Muscle layer of colon (tissue), 2 donors: ENCODE measurements at regions not wholly inside any gene's neighbourhood (a gene's known extent, or its start where the extent isn't known, plus 50 kb on each side); places are given as distances from the start of the nearest gene placed in this dataset.
A peak's percentile ranks its signal among the peaks of the same experiment; 100 is the strongest.

ENCODE experiments used
- H3K27ac ChIP-seq: one replicate; pipeline ENCODE4 v1.7.0; 2013; ENCODE audit warnings: low read depth, mild to moderate bottlenecking, low read length, moderate library complexity
- H3K27me3 ChIP-seq, 2 donors: one replicate each; pipeline ENCODE4 v1.7.0; 2013; ENCODE audit warnings: low read length in 2 of 2, mild to moderate bottlenecking in 2 of 2; ENCODE audit not compliant: insufficient read depth in 2 of 2, control insufficient read depth in 1 of 2
- H3K36me3 ChIP-seq: one replicate; pipeline ENCODE4 v1.7.0; 2013; ENCODE audit warnings: mild to moderate bottlenecking, low read length; ENCODE audit not compliant: insufficient read depth
- H3K4me1 ChIP-seq: one replicate; pipeline ENCODE4 v1.7.0; 2013; ENCODE audit warnings: mild to moderate bottlenecking, low read length; ENCODE audit not compliant: insufficient read depth
- H3K4me3 ChIP-seq, 2 donors: one replicate each; pipeline ENCODE4 v1.7.0; 2013; ENCODE audit warnings: low read length in 2 of 2, low read depth in 1 of 2, mild to moderate bottlenecking in 1 of 2, moderate library complexity in 1 of 2
- H3K9ac ChIP-seq: one replicate; pipeline ENCODE4 v1.7.0; 2013; ENCODE audit warnings: low read length
- H3K9me3 ChIP-seq: one replicate; pipeline ENCODE4 v1.7.0; 2013; ENCODE audit warnings: mild to moderate bottlenecking, low read length
- donor health status: abdominal sarcoma.
- donor health status: Adenocarcinoma of cecum.

DNA sequence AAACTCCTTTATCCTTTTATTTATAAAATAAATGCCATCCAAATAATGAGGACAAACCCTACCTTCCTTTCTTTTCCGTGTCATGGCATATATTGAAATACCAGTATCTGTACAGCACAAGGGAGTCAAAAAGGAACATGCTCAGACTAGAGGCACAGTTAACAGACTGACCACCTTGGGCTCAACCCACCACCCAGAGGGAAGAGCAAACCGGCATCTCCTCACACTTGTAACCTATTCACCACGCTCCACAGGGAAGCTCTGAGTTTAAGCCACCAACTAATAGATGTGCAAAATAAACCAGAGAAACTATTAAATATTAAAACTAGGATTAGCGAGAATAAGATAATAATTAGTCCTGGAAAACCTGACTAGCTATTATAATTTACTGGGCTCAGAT lies 112.7 kb downstream of the SIPA1L2 start:
- no peak overlapping the region for H3K4me3 ChIP-seq
- no peaks in the 10 kb centered on the region for H3K9me3 ChIP-seq
- H3K9ac ChIP-seq: no peak overlapping the region
- no peaks in the 10 kb centered on the region for H3K27me3 ChIP-seq
- H3K36me3 ChIP-seq: no peaks in the 10 kb centered on the region
- no peak overlapping the region for H3K27ac ChIP-seq
- H3K4me1 ChIP-seq: peaks cover 8% of the 10 kb centered on the region

- Histone ChIP-seq H3K27ac (no peak overlapping the region), H3K9ac (no peak overlapping the region), H3K9me3 (no peaks in the 10 kb centered on the region), H3K4me1 (peaks cover 15% of the 10 kb centered on the region), H3K27me3 (no peaks in the 10 kb centered on the region), H3K4me3 (no peak overlapping the region), H3K36me3 (no peaks in the 10 kb centered on the region)
These were observed 114.2 kb downstream of the SIPA1L2 start for GRCh38 chr1:232515706-232516105.

DNA sequence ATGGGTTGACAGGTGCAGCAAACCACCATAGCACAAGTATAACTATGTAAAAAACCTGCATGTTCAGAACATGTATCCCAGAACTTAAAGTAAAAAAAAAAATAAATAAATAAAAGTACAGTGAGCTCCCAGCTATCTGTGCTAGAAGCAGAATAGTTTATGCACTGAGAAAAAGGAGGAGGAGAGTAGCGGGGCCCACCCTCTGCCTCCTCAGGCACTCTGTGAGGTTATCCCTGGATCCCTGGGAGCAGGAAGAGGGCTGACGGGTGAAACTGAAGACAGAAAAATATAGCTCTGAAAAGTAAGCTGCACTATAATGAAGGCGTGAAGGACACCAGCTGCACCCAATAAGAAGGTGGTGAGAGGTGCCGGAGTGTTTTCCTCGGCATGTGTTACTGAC lies 117.2 kb downstream of the SIPA1L2 start:
- Histone ChIP-seq H3K27ac (peak overlapping the region; percentile 76), H3K9ac (peak overlapping the region; percentile 37), H3K9me3 (no peaks in the 10 kb centered on the region), H3K4me1 (peaks cover 26% of the 10 kb centered on the region), H3K27me3 (no peaks in the 10 kb centered on the region), H3K36me3 (no peaks in the 10 kb centered on the region), H3K4me3 (peak overlapping the region in 1 of 2 donors; percentile 59)

GRCh38 chr1:232511172-232511571 lies 118.8 kb downstream of the SIPA1L2 start:
- H3K9me3 ChIP-seq: no peaks in the 10 kb centered on the region
- no peak overlapping the region for H3K9ac ChIP-seq
- no peaks in the 10 kb centered on the region for H3K36me3 ChIP-seq
- peaks cover 26% of the 10 kb centered on the region for H3K4me1 ChIP-seq
- H3K27me3 ChIP-seq: no peaks in the 10 kb centered on the region
- no peak overlapping the region for H3K27ac ChIP-seq
- H3K4me3 ChIP-seq: no peak overlapping the region

- H3K4me3 ChIP-seq: no peak overlapping the region
- H3K36me3 ChIP-seq: no peaks in the 10 kb centered on the region
- no peak overlapping the region for H3K27ac ChIP-seq
- peaks cover 26% of the 10 kb centered on the region for H3K4me1 ChIP-seq
- no peak overlapping the region for H3K9ac ChIP-seq
- no peaks in the 10 kb centered on the region for H3K27me3 ChIP-seq
- no peaks in the 10 kb centered on the region for H3K9me3 ChIP-seq
These were observed 119.4 kb downstream of the SIPA1L2 start for GRCh38 chr1:232510367-232511110.

- H3K27ac ChIP-seq: peak overlapping the region; percentile 0
- no peaks in the 10 kb centered on the region for H3K27me3 ChIP-seq
- H3K36me3 ChIP-seq: no peaks in the 10 kb centered on the region
- H3K9ac ChIP-seq: no peak overlapping the region
- peak overlapping the region in 1 of 2 donors; percentile 17 for H3K4me3 ChIP-seq
- peaks cover 26% of the 10 kb centered on the region for H3K4me1 ChIP-seq
- no peaks in the 10 kb centered on the region for H3K9me3 ChIP-seq
These were observed 120.4 kb downstream of the SIPA1L2 start for GRCh38 chr1:232509570-232509969.

DNA sequence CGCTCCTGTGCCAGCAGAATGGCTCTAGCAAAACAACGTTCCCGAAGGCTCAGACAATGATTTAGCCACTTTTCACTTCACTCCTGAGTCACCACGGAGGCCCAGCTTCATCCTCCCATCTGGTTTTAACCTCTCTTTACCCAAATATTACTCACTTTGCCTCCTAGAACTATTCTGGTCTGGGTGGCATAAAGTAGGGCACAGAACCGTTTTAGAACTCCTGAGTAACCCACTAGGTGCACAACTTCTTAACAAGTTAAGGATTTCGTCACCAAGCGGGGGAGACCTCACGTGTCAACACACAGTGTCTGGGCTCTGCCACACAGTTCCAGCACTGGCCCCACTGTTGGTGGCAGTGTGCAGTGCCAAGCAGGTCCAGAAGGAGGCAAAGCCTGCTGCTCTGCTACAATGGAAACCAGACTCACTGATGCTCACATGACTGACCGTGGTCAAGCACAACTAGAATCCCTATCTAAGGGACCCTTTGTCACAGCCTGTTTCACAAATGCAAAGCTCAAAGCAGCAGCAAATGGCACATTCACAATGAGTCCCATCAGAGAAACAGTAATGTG lies 121.7 kb downstream of the SIPA1L2 start:
- H3K36me3 ChIP-seq: no peaks in the 10 kb centered on the region
- no peak overlapping the region for H3K4me3 ChIP-seq
- H3K9ac ChIP-seq: no peak overlapping the region
- H3K27me3 ChIP-seq: no peaks in the 10 kb centered on the region
- peaks cover 26% of the 10 kb centered on the region for H3K4me1 ChIP-seq
- H3K9me3 ChIP-seq: no peaks in the 10 kb centered on the region
- no peak overlapping the region for H3K27ac ChIP-seq

DNA sequence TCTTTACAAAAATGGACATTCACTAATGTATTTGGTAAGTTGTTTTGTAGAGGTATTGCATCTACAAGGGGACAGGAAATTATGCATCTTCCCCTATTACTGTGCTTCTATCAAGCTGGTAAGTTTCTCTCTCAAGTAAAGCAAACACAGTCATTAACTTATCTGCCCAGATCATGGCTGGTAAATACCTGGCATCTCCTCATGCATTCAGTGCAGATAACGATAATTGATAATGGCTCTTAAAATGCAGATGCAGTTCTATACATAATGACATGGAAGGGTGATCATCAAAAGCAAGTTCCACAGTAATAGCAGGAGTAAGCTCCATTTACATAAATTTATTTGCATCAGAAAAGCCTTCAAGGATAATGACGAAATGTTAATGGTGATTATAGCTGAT lies 122.4 kb downstream of the SIPA1L2 start:
- Histone ChIP-seq H3K9ac (no peak overlapping the region), H3K27ac (no peak overlapping the region), H3K36me3 (no peaks in the 10 kb centered on the region), H3K4me1 (peaks cover 27% of the 10 kb centered on the region), H3K9me3 (no peaks in the 10 kb centered on the region), H3K27me3 (no peaks in the 10 kb centered on the region), H3K4me3 (no peak overlapping the region)

DNA sequence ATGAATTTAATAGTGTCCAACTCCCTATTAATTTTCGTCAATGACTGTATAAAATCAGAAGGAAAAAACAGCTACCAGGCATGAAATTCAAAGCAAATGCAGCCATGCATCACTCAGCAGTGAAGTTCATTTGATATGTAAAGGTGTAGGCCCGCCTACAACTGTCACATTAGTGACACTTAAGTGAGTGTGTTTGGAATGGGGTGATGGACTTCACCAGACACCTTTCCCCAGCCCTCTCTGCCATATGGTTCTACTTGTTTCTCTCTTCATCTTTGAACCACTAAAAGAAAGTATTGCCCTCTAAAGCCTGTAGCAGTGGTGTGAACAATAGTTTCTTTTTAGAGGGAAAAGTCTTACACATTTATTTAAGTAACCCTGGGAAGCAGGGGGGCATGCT lies 124.0 kb downstream of the SIPA1L2 start:
- Histone ChIP-seq H3K36me3 (no peaks in the 10 kb centered on the region), H3K27ac (no peak overlapping the region), H3K4me3 (no peak overlapping the region), H3K4me1 (peaks cover 38% of the 10 kb centered on the region), H3K9ac (no peak overlapping the region), H3K27me3 (no peaks in the 10 kb centered on the region), H3K9me3 (no peaks in the 10 kb centered on the region)

- H3K27me3 ChIP-seq: no peaks in the 10 kb centered on the region
- no peak overlapping the region for H3K27ac ChIP-seq
- H3K4me1 ChIP-seq: peaks cover 31% of the 10 kb centered on the region
- no peaks in the 10 kb centered on the region for H3K36me3 ChIP-seq
- no peaks in the 10 kb centered on the region for H3K9me3 ChIP-seq
- no peak overlapping the region for H3K4me3 ChIP-seq
- no peak overlapping the region for H3K9ac ChIP-seq
These were observed 125.3 kb downstream of the SIPA1L2 start for GRCh38 chr1:232504651-232505050.

GRCh38 chr1:232503497-232503896 lies 126.4 kb downstream of the SIPA1L2 start:
- Histone ChIP-seq H3K4me1 (peaks cover 23% of the 10 kb centered on the region), H3K9ac (no peak overlapping the region), H3K27me3 (no peaks in the 10 kb centered on the region), H3K27ac (no peak overlapping the region), H3K9me3 (no peaks in the 10 kb centered on the region), H3K36me3 (no peaks in the 10 kb centered on the region), H3K4me3 (no peak overlapping the region)

- Histone ChIP-seq H3K4me1 (peaks cover 20% of the 10 kb centered on the region), H3K36me3 (no peaks in the 10 kb centered on the region), H3K27me3 (no peaks in the 10 kb centered on the region), H3K9me3 (no peaks in the 10 kb centered on the region), H3K4me3 (no peak overlapping the region), H3K9ac (no peak overlapping the region), H3K27ac (no peak overlapping the region)
These were observed 128.1 kb downstream of the SIPA1L2 start for GRCh38 chr1:232501854-232502253.
